ENCODE measurements at regions not wholly inside any gene's neighbourhood (a gene's known extent, or its start where the extent isn't known, plus 50 kb on each side); places are given as distances from the start of the nearest gene placed in this dataset.

- Mint-ChIP-seq H3K4me1 (peaks cover 26 to 62% of the 10 kb centered on the region in 2 donors), H3K36me3 (peaks cover 5 to 9% of the 10 kb centered on the region in 2 donors), H3K27me3 (no peaks in the 10 kb centered on the region), H3K27ac (peak overlapping the region; percentile 27), H3K9me3 (peaks cover 6 to 13% of the 10 kb centered on the region in 2 donors), H3K4me3 (peak overlapping the region in 1 of 2 donors; percentile 38)
- no peak for DNase-seq
- no peak for ATAC-seq (replicated peaks)
Measured at GRCh38 chr2:30310371-30310770, 79.0 kb downstream of the LBH start.

GRCh38 chr2:30310955-30311354 lies 79.6 kb downstream of the LBH start:
- Mint-ChIP-seq H3K9me3 (peaks cover 6 to 13% of the 10 kb centered on the region in 2 donors), H3K27me3 (no peaks in the 10 kb centered on the region), H3K4me1 (peaks cover 30 to 61% of the 10 kb centered on the region in 2 donors), H3K4me3 (peak overlapping the region; percentile 38 to 57), H3K36me3 (peaks cover 5 to 9% of the 10 kb centered on the region in 2 donors), H3K27ac (peak overlapping the region; percentile 27)
- peak; percentile 77 to 80 for ATAC-seq (replicated peaks)
- DNase-seq, result no peak

GRCh38 chr2:30311711-30312110 lies 80.4 kb downstream of the LBH start:
- Mint-ChIP-seq H3K36me3 (peaks cover 5 to 9% of the 10 kb centered on the region in 2 donors), H3K9me3 (peaks cover 6 to 12% of the 10 kb centered on the region in 2 donors), H3K4me1 (peaks cover 30 to 54% of the 10 kb centered on the region in 2 donors), H3K4me3 (no peak overlapping the region), H3K27ac (no peak overlapping the region), H3K27me3 (no peaks in the 10 kb centered on the region)
- ATAC-seq (replicated peaks) (no peak), DNase-seq (no peak)

- ATAC-seq (replicated peaks), result no peak
- no peak overlapping the region for H3K27ac Mint-ChIP-seq
- peaks cover 5 to 7% of the 10 kb centered on the region in 2 donors for H3K36me3 Mint-ChIP-seq
- DNase-seq, result no peak
- no peaks in the 10 kb centered on the region for H3K27me3 Mint-ChIP-seq
- H3K4me1 Mint-ChIP-seq, result peaks cover 30 to 53% of the 10 kb centered on the region in 2 donors
- peaks cover 6 to 10% of the 10 kb centered on the region in 2 donors for H3K9me3 Mint-ChIP-seq
- no peak overlapping the region for H3K4me3 Mint-ChIP-seq
Measured at GRCh38 chr2:30312916-30313315, 81.6 kb downstream of the LBH start.

GRCh38 chr2:30314981-30315380 lies 83.6 kb downstream of the LBH start:
- Mint-ChIP-seq H3K9me3 (peaks cover 9 to 10% of the 10 kb centered on the region in 2 donors), H3K4me3 (no peak overlapping the region), H3K27ac (no peak overlapping the region), H3K4me1 (peaks cover 28 to 46% of the 10 kb centered on the region in 2 donors), H3K27me3 (no peaks in the 10 kb centered on the region), H3K36me3 (peaks cover 5 to 7% of the 10 kb centered on the region in 2 donors)
- no peak for ATAC-seq (replicated peaks)
- DNase-seq, result no peak

GRCh38 chr2:30315391-30316063 lies 84.2 kb downstream of the LBH start:
- H3K4me1 Mint-ChIP-seq, result peaks cover 22 to 40% of the 10 kb centered on the region in 2 donors
- DNase-seq (no peak), ATAC-seq (replicated peaks) (no peak)
- H3K36me3 Mint-ChIP-seq, result peaks cover 5 to 7% of the 10 kb centered on the region in 2 donors
- no peak overlapping the region for H3K4me3 Mint-ChIP-seq
- no peaks in the 10 kb centered on the region for H3K27me3 Mint-ChIP-seq
- H3K27ac Mint-ChIP-seq, result no peak overlapping the region
- peaks cover 9 to 10% of the 10 kb centered on the region in 2 donors for H3K9me3 Mint-ChIP-seq

GRCh38 chr2:30316408-30316807 lies 85.1 kb downstream of the LBH start:
- Mint-ChIP-seq H3K27me3 (no peaks in the 10 kb centered on the region), H3K4me1 (peaks cover 19 to 37% of the 10 kb centered on the region in 2 donors), H3K36me3 (peaks cover 5 to 7% of the 10 kb centered on the region in 2 donors), H3K4me3 (no peak overlapping the region), H3K9me3 (peaks cover 9 to 10% of the 10 kb centered on the region in 2 donors), H3K27ac (no peak overlapping the region)
- DNase-seq, result no peak
- no peak for ATAC-seq (replicated peaks)

GRCh38 chr2:30318987-30319782 lies 87.9 kb downstream of the LBH start:
- no peaks in the 10 kb centered on the region for H3K27me3 Mint-ChIP-seq
- H3K9me3 Mint-ChIP-seq, result peaks cover 9 to 10% of the 10 kb centered on the region in 2 donors
- peaks cover 27 to 36% of the 10 kb centered on the region in 2 donors for H3K4me1 Mint-ChIP-seq
- ATAC-seq (replicated peaks), result no peak
- no peak for DNase-seq
- no peak overlapping the region for H3K4me3 Mint-ChIP-seq
- peaks cover 5 to 7% of the 10 kb centered on the region in 2 donors for H3K36me3 Mint-ChIP-seq
- H3K27ac Mint-ChIP-seq, result no peak overlapping the region

- Mint-ChIP-seq H3K27ac (no peak overlapping the region), H3K4me3 (no peak overlapping the region), H3K4me1 (peaks cover 34 to 44% of the 10 kb centered on the region in 2 donors), H3K36me3 (no peaks in the 10 kb centered on the region), H3K27me3 (no peaks in the 10 kb centered on the region), H3K9me3 (peaks cover 0 to 3% of the 10 kb centered on the region in 2 donors)
- DNase-seq (no peak), ATAC-seq (replicated peaks) (no peak)
Measured at GRCh38 chr2:30321466-30321865, 90.1 kb downstream of the LBH start.

- ATAC-seq (replicated peaks) (no peak), DNase-seq (no peak)
- Mint-ChIP-seq H3K9me3 (peaks cover 0 to 3% of the 10 kb centered on the region in 2 donors), H3K4me3 (no peak overlapping the region), H3K27me3 (no peaks in the 10 kb centered on the region), H3K36me3 (no peaks in the 10 kb centered on the region), H3K27ac (no peak overlapping the region), H3K4me1 (peaks cover 35 to 47% of the 10 kb centered on the region in 2 donors)
Measured at GRCh38 chr2:30323499-30323898, 92.2 kb downstream of the LBH start.

- Mint-ChIP-seq H3K4me3 (no peak overlapping the region), H3K27me3 (no peaks in the 10 kb centered on the region), H3K36me3 (no peaks in the 10 kb centered on the region), H3K27ac (peak overlapping the region; percentile 31), H3K4me1 (peaks cover 33 to 47% of the 10 kb centered on the region in 2 donors), H3K9me3 (peaks cover 0 to 1% of the 10 kb centered on the region in 2 donors)
- DNase-seq (no peak), ATAC-seq (replicated peaks) (peak in 1 of 2 donors; percentile 33)
Measured at GRCh38 chr2:30324245-30324908, 93.0 kb downstream of the LBH start.

- peak; percentile 85 to 88 for ATAC-seq (replicated peaks)
- Mint-ChIP-seq H3K4me1 (peaks cover 38 to 56% of the 10 kb centered on the region in 2 donors), H3K4me3 (no peak overlapping the region), H3K9me3 (peaks cover 4% of the 10 kb centered on the region in 2 donors), H3K27me3 (no peaks in the 10 kb centered on the region), H3K27ac (peak overlapping the region; percentile 92), H3K36me3 (peaks cover 0 to 3% of the 10 kb centered on the region in 2 donors)
- DNase-seq, result no peak
Measured at GRCh38 chr2:30325600-30326328, 94.4 kb downstream of the LBH start.

- Mint-ChIP-seq H3K4me1 (peaks cover 38 to 57% of the 10 kb centered on the region in 2 donors), H3K27me3 (no peaks in the 10 kb centered on the region), H3K36me3 (peaks cover 0 to 3% of the 10 kb centered on the region in 2 donors), H3K9me3 (peaks cover 6 to 8% of the 10 kb centered on the region in 2 donors), H3K27ac (peak overlapping the region; percentile 63), H3K4me3 (no peak overlapping the region)
- DNase-seq (no peak), ATAC-seq (replicated peaks) (peak; percentile 20 to 25)
Measured at GRCh38 chr2:30326497-30326896, 95.2 kb downstream of the LBH start.

GRCh38 chr2:30331038-30331437 lies 99.7 kb downstream of the LBH start:
- DNase-seq (no peak), ATAC-seq (replicated peaks) (no peak)
- H3K4me3 Mint-ChIP-seq, result no peak overlapping the region
- H3K36me3 Mint-ChIP-seq, result peaks cover 0 to 7% of the 10 kb centered on the region in 2 donors
- H3K27me3 Mint-ChIP-seq, result no peaks in the 10 kb centered on the region
- H3K9me3 Mint-ChIP-seq, result peaks cover 11 to 13% of the 10 kb centered on the region in 2 donors
- no peak overlapping the region for H3K27ac Mint-ChIP-seq
- H3K4me1 Mint-ChIP-seq, result peaks cover 55 to 69% of the 10 kb centered on the region in 2 donors

Measured in stimulated activated naive B cell treated with anti-CD40 and anti-IgM and Interleukin-4, amounts not matched to agents 10 μg/mL and 1 μg/mL and 100 μg/mL, for 72 hours (primary cell).